ENCODE measurements at regions not wholly inside any gene's neighbourhood (a gene's known extent, or its start where the extent isn't known, plus 50 kb on each side); places are given as distances from the start of the nearest gene placed in this dataset.

DNA sequence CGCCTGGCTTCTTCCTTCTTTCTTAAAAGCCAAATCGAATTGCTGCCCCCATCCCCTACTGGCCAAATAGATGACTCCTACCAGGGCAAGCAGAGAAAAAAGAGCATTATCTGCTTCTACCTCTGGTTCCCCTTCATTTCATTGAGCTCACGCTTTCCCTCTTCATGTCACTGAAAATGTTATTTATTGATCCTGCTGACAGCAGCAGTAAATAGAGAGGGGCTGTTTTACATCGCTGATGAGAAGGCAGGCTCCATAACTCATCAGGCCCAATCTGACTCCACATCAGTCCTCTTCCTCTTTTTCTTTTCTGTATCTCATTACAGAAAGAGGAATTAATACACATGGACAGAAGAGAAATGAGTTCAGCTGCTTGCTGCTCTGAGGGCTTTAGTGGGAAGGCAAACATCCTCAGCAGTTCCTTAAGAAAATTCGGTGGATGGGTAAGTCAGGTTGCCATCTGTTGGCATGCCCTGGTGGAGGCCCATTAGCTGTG, 904.1 kb downstream of the KCNMA1 start:
- no peak for ATAC-seq (ENCODE audit: low read depth)
- Histone ChIP-seq H3K27me3 (ENCODE audit: control insufficient read depth, insufficient read depth, low read length) (peaks cover 1% of the 10 kb centered on the region; the same call in 1 of the 2 replicates), H3K9me1 (ENCODE audit: insufficient read depth, low read length) (no peaks in the 10 kb centered on the region), H3K18ac (ENCODE audit: low read depth, low read length) (no peak overlapping the region), H3K36me3 (ENCODE audit: control insufficient read depth, insufficient read depth, low read length) (no peaks in the 10 kb centered on the region), H3K9me3 (ENCODE audit: control insufficient read depth, insufficient read depth, low read length) (no peaks in the 10 kb centered on the region), H2BK15ac (ENCODE audit: low read depth, low read length) (no peak overlapping the region), H3K9ac (ENCODE audit: low read depth, low read length) (no peak overlapping the region), H4K8ac (ENCODE audit: low read depth in 2 of 2, low read length in 2 of 2) (no peak overlapping the region), H3K4ac (ENCODE audit: low read depth, low read length) (no peak overlapping the region), H4K5ac (ENCODE audit: low read depth, low read length) (no peak overlapping the region), H3K56ac (ENCODE audit: extremely low read depth, insufficient read depth, low read length) (no peak overlapping the region), H3K27ac (ENCODE audit: insufficient read depth, low read length) (no peak overlapping the region), H2AK9ac (replicated peaks; ENCODE audit: low read depth, low read length, poor library complexity) (no peak overlapping the region), H3K4me1 (ENCODE audit: control insufficient read depth, insufficient read depth, low read length) (no peaks in the 10 kb centered on the region), H3K14ac (replicated peaks; ENCODE audit: low read depth, low read length) (no peak overlapping the region), H3K4me2 (ENCODE audit: low read depth, low read length) (no peak overlapping the region), H4K20me1 (ENCODE audit: insufficient read depth, low read length) (no peaks in the 10 kb centered on the region), H3K79me1 (ENCODE audit: low read depth in 1 of 2, low read length in 2 of 2) (no peaks in the 10 kb centered on the region), H2AK5ac (ENCODE audit: low read depth, low read length) (no peak overlapping the region), H2BK5ac (ENCODE audit: low read depth, low read length, poor library complexity, severe bottlenecking) (no peak overlapping the region), H2BK20ac (ENCODE audit: low read depth, low read length) (no peak overlapping the region), H3K23ac (ENCODE audit: low read depth, low read length) (no peak overlapping the region), H2BK120ac (ENCODE audit: low read depth, low read length) (no peak overlapping the region), H4K91ac (ENCODE audit: insufficient read depth, low read depth, low read length) (no peak overlapping the region), H2AFZ (replicated peaks; ENCODE audit: low read length, poor library complexity) (no peak overlapping the region), H3K4me3 (ENCODE audit: insufficient read depth, low read depth, low read length) (no peak overlapping the region)
- in situ Hi-C loops (cut with MboI; ENCODE audit: low sequenced_read_pairs) (no loop called here), intact Hi-C loops (cut with micrococcal nuclease) (no loop called here), dilution Hi-C loops (cut with HindIII; ENCODE audit: low sequenced_read_pairs, unreplicated experiment) (no loop called here)
- no peak for DNase-seq
- TF ChIP-seq MXI1 (IDR thresholded peaks at IDR 0.05; ENCODE audit: borderline replicate concordance, low read depth, low read length) (no peak), RAD21 (IDR thresholded peaks at IDR 0.05; ENCODE audit: low read length) (no peak), FOS (IDR thresholded peaks at IDR 0.05; ENCODE audit: low read depth, low read length) (no peak), BHLHE40 (IDR thresholded peaks at IDR 0.05; ENCODE audit: low read depth, low read length) (no peak), RCOR1 (IDR thresholded peaks at IDR 0.05; ENCODE audit: insufficient replicate concordance, low read length) (no peak)
- TF ChIP-seq, protein P1, sequence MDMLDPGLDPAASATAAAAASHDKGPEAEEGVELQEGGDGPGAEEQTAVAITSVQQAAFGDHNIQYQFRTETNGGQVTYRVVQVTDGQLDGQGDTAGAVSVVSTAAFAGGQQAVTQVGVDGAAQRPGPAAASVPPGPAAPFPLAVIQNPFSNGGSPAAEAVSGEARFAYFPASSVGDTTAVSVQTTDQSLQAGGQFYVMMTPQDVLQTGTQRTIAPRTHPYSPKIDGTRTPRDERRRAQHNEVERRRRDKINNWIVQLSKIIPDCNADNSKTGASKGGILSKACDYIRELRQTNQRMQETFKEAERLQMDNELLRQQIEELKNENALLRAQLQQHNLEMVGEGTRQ (IDR thresholded peaks at IDR 0.05; ENCODE audit: low read depth, low read length) = no peak
- CTCF ChIA-PET = no interaction called here
- no TSS peak for BruUV-seq (replicated peaks)
- no CpG with 5 or more reads among the region's 5 CpGs for WGBS, 2 experiments (ENCODE audit: extremely low coverage in 2 of 2, insufficient read length in 1 of 2)
- POLR2A ChIA-PET (ENCODE audit: unreplicated experiment) = no interaction called here
